ENCODE measurements at regions not wholly inside any gene's neighbourhood (a gene's known extent, or its start where the extent isn't known, plus 50 kb on each side); places are given as distances from the start of the nearest gene placed in this dataset.

- no peak for TF ChIP-seq CTCF (IDR thresholded peaks at IDR 0.05)
- TF ChIP-seq POLR2A (IDR thresholded peaks at IDR 0.05) = no peak
Observed at GRCh38 chr4:18294021-18294420, 272.5 kb upstream of the LCORL start.
